Kidney glomerular epithelial cell (primary cell): ENCODE measurements at regions not wholly inside any gene's neighbourhood (a gene's known extent, or its start where the extent isn't known, plus 50 kb on each side); places are given as distances from the start of the nearest gene placed in this dataset.
"Not testable (repeated sequence)": the region's sequence is repeated elsewhere in the genome, so short reads cannot be mapped to it uniquely, and the experiment has no call there.

ENCODE experiments used
- DNase-seq: peaks from one replicate; lab custom pipeline; 2025; lab: John Stamatoyannopoulos, UW

DNA sequence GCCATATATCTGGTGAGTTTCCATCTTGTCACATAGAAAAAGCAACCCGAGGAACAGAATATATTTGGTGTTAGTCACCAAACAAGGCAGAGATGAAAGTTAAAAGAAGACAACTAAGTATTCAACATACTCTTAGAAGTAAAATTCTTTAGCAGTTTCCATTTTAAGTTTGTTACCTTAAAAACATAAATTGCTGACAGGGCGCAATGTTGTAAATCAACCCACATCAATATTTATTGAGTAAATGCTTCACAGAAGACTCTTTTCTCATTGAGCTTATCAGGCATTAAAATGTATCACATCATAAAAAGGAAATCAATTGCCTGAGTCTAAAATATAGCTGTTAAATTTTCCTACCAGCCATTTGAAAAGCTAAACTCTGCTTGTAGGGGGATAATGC is 603.0 kb downstream of the FBXO15 start:
- no peak for DNase-seq

DNA sequence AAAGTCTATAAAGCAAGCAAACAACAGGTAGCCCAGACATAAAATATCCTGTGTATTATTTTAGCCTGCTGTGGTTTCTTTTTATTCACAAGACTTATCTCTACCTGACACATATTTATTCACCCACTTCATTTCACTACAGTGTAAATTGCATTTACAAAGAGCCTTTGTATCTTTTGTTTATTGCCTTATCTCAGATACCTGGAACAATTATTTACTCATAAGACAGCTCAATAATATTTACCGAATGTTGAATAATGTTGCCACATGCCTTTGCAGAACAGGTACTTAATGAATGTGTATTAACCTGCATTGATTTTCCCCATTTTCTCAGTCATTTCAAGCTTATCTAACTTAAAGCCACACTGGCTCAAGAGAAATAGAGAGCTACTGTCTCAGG is 603.6 kb downstream of the FBXO15 start:
- no peak for DNase-seq

DNA sequence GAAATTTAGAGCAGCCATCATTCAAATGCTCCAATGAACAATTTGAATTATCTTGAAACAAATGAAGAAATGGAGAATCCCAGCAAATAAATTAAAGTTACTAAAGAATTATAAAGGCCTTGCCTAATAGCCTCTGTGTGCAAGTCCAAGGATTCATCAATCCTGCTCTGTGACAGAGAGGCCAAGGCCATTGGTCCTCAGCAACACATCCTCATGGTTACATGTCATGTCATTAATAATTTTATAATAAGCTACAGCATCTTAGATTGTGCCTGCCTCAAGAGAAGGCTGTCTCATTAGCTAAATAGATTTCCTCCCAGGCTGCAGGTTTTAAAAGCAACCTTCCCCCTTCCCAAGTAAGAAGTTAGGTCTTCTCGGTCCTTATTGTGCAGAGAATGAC is 611.6 kb downstream of the FBXO15 start:
- DNase-seq = no peak

DNA sequence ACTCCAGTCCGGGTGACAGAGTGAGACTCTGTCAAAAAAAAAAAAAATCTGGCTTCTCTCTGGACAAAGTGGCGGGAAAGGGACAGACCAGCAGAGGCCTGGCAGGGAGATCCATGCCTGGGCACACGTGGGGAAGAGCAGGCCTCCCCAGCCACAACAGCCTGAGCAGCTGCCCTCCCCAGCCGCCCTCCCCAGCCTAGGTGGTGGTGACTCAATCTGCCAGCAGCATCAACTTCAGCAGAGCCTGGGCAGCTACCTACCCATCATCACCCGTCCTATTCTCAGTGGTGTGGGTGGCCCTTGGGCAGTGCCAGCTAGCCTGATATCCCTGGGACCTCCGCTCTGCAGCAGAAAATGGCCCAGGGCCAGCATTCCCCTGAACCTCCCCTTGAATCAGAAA is 612.4 kb downstream of the FBXO15 start:
- DNase-seq = no peak

DNA sequence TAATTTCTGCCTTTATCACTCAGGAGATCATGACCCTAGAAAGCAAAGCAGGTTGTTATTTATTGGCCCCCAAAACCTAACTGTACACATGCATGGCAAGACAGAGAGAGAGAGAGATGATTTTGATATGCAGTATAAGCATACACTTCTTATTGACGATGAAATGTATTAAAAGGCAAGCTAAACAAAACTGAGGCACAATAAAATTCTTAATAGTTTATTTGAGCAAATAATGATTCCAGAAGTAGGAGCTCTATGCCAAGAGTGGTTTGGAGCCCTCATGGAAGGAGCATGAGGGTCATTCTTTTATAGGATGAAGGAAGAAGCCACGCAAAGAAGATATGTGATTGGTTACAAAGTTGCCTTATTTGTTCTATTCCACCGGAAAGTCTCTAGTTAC is 616.0 kb downstream of the FBXO15 start:
- DNase-seq = no peak

DNA sequence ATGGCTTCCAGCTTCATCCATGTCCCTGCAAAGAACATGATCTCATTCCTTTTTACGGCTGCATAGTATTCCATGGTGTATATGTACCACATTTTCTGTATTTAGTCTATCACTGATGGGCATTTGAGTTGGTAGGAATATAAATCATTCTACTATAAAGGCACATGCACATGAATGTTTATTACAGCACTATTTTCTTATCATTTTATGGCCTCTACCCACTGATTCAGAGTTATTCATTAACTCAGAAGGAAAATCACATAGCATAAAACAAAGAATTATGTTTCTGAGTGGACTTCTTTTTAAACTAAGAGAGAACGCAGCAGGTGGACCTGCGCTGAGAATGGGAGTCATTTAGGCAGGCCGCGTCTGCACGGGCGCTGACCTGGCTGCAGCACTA is 619.6 kb downstream of the FBXO15 start:
- DNase-seq = no peak

DNA sequence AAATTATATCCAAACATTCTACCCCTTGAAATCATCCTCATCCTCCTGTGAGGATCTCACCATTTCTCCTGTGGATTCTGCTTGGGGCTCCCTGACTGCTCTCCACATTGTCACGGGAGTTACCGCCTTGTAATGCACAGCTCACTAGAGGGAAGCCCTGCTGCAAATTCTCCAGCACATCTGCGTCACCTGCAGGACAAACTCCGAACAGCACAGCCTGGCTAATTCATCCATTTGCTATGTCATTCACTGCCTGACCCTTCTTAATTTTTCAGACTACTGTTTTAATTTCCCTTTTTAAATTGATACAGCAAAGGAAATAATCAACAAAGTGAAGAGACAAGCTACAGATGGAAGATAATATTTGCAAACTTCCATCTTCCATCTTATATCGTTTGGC is 627.4 kb downstream of the FBXO15 start:
- DNase-seq = no peak

DNA sequence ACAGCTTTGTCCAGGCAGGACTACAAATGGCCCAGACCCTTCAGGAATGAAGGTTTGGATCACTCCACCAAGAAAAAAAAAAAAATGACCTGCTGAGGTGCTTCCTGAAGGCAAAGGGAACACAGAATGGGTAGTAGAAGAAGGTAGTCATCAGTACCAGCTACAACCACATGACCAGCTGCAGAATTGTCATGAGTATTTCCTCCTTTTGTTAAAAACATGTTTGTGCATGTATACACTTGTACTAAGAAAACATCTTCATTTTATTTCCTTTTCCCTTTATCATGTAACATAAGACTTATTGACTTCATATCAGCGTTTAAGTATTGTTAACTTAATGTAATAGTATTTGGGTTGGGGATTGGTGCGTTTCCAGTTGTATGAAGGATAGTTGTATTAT is 631.6 kb downstream of the FBXO15 start:
- not testable (repeated sequence) for DNase-seq

DNA sequence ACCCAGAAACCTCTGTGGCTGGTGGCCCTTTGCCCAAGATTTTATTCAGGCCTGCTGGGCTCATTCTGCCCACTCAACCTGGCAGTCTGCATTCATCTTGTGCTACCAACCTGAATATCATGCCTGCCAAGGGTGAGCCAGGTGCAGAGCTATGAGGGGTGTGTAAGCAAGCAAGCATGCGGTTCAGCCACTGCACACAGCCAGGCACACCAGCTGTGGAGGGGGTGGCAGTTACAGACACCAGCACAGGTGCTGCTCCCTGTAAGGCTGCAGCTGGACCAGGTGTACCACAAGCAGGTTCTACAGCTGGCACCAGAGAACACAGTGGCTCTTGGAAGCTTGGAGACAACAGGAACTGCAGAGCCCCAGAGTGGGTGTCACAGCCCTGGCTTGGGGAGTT is 633.2 kb downstream of the FBXO15 start:
- no peak for DNase-seq

DNA sequence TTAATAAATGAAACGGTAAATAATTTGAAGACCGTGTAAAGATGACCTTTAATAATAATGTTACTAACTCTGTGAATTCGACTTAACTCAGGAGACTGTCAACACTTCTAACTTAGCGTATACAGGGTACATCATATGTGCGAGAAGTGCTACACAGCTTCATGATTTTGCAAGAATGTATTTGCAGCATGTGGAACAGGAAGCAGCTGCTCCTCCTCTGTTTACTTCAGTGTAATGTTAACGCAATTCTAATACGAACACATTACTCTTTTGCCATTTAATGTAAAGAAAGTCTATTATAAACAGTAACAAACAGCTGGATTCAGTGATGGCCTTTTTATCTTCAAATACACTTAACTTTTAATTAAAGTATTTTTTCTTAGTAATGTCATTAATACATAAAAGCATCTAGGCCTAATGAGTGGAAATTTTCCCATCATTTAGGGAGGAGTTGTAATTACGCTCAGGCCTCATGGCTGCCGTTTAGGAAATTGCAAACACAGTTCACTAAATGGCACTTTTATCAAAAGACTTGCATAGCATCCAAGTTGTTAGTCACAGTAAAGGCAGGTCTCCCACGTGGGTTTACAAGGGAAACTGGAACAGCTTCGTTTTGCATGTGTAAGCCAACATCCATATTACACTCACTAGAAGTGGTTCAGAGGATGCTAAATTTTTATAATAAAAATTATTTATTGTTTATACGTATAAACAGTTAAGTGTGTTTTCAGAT is 635.7 kb downstream of the FBXO15 start:
- no peak for DNase-seq

DNA sequence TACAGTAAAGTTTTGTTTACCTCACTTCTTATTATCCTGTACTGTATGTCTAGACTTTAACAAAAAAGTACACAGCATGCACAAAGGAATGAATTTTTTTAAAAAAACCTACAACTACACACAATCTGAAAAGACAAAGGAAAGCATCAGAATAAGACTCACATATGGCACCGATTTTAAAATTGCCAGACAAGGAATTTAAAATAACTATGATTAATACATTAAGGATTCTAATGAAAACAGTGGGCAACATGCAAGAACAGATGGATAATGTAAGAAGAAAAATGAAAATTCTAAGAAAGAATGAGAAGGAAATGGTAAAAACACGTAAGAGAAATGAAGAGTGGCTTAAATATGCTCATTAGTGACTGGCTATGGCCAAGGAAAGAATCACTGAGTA is 638.2 kb downstream of the FBXO15 start:
- no peak for DNase-seq

DNA sequence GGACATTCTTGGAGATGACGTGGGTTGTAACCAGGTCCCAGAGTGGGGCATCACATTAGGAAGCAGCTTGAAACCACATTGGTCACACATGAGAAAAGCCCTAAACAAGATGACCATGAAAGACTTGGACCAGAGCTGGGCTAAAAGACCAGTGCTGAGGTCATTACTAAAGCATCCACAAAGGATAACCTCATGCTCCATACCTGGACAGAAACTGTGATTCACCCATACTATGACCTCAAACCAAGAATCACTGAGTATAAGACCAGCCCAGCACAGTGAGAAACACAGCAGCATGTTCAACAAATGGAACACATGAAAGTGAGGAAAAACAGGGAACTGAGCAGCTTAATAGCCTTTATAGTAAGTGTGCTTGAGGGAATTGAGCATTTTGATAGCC is 635.5 kb upstream of the NETO1 start:
- DNase-seq = peak; percentile 7

DNA sequence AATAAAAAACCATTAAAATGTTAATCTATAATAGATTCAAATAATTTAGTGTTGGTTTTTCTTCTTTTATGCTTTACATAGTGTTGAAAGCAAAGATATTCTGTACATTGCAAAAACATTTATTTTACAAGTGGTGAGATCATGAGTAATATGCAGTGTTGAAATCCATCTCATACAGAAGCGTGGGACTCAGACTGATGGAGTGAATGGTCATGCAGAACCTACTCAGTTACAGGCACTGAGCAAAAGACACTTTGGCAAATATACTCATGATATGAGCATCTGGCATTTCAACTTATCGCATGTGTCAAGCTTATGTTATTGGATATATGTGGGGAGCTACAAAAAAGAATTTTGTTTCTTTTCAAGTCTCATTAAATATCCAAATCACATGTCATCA is 620.2 kb upstream of the NETO1 start:
- no peak for DNase-seq

DNA sequence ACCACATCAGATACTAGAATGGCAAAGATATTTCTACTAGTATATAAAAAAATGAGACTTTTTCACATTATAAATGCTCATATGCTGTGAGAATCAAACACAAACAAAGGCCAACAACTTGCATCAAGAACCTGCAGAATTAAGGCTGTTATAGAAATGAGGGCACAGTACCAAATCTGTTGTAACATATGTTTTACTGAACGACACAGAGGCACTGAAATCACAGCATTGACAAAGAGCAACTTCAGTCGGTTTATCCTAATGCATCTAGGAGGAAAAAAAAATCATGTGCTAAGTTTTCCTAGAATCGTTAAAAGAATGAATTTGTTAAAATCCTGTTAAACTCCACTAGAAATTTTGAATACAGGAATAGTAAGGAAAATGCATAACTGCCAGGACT is 617.4 kb upstream of the NETO1 start:
- DNase-seq = no peak

DNA sequence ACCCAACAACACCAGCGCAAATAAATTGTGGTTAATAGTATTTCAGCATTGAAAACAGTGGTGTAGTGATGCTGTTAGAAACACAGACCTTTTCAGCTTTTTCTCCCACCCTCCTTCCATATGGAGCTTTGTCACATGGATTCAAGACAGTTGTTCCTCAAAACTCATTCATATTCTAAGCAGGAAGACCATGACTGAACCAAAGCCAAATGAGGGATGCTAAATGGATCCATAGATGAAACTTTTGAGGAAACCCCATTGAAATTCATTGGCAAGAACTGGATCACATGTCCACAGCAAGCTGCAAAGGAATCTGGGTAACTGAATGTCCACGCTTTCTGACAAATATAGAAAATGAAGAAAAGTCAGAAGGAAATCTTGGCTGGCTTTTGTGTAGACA is 615.1 kb upstream of the NETO1 start:
- DNase-seq = no peak

DNA sequence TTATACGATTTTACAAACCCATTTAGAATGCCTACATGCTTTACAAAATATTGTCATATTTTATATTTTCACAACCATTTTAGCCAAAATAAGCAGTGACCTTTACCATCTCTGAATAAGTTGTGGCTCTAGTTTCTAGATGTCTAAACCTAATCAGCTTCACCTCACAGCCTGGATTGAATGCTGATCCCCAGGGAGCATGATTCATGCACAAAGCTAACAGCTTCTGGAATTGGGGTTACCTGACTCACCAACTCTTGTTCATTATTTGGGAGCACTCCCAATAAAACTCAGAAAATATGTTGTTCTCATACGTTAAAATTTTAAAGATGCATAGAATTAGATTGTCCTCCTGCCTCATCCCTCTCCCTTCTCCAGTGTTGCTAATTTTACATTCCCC is 611.7 kb upstream of the NETO1 start:
- DNase-seq = no peak

DNA sequence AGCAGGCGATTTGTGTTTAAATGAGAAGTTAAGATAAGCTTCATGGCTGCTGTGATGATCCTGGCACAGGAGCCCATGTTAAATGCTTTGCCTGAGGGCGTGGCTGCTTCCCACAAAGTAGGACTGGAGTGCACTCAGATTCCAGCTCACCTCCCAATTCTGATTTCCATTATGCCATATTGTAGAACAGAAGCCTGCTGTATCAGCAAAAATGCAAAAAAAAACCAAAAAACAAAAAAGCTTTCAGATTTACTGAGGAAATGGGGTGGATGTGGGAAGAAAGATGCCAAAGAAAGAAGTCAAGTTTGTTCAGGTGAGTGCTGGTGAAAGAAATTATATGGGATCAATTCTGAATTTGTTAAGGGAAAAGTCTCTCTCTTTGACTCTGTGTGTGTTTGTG is 610.4 kb upstream of the NETO1 start:
- DNase-seq = no peak

DNA sequence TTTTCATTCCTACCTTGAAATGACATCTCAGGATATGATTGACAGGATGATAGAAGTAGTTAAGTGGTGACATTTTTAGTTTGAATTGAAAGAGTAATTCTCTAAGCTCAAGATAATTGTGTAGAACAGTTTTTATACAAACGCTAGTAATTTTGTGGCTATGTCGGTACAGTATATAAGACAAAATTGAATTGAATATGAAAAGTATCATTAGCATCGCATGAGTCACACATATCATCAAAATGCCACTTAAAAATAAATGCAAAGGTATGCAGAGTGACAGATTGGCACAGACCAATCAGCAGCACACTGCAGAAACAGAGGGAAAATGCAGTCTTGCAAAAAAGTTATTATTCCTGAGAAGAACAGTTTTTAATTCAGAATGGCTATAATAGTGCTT is 608.2 kb upstream of the NETO1 start:
- no peak for DNase-seq

DNA sequence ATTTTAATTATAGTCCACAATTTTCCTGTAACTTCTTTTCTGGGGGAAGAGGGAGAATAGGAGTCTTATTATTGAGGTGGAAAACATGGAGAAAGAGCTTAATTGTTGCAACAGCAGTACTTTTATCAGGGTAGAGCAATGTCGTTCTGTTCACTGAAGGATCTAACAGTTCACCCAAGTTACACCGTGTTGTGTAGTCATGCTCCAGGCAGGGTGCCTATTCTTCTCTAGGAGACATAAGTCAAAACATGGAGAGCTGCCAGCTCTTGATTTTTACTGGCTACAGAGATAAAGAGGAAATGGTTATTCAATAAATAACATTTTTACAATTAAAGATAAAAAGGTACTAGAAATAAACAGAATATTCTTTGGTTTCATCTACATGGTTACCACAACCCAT is 594.3 kb upstream of the NETO1 start:
- no peak for DNase-seq

DNA sequence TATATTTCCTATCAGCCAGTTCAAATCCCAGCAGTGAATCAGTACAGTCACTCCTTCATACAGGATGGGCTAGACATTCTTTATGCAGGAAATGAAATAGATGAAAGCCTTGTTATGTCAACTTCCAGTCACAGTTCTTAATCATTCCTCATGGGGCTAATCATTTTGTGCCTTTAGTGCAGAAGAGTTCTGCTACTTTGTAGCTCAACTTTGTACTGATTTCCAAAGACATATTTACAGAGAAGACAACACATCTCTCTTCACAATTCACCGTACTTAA is 593.9 kb upstream of the NETO1 start:
- no peak for DNase-seq

DNA sequence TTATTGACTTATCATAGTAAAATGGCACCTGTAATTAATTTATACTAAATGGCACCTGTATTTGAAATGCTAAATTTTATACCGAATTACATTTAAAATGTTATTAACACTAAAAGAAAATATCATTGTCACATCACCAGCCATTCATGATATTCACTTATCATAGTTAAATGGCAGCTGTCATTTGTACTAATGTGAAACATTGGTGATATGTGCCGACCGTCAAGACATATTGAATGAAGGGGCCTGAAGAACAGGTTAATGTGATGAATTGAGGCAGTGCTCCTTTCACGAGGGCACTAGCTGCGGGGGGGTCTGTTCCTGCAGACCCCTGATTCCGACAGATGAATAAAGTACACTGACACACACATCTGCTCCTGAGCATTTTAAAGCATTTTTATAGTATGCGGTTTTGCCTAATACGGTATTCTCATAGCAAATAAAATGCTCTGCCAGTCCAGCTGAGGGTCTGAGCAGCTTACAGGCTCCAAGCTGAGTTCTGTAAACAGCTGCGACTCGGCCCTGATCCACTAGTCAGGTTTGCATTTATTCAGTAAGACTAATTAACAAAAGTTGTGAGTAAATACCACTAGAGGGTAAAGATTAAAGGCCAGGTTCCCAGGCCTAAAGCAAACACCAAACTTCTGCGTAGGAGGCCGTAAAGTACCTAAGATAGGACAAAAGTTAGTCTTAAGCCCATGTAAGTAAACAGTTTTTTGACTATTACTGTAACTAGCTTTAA is 593.4 kb upstream of the NETO1 start:
- no peak for DNase-seq

DNA sequence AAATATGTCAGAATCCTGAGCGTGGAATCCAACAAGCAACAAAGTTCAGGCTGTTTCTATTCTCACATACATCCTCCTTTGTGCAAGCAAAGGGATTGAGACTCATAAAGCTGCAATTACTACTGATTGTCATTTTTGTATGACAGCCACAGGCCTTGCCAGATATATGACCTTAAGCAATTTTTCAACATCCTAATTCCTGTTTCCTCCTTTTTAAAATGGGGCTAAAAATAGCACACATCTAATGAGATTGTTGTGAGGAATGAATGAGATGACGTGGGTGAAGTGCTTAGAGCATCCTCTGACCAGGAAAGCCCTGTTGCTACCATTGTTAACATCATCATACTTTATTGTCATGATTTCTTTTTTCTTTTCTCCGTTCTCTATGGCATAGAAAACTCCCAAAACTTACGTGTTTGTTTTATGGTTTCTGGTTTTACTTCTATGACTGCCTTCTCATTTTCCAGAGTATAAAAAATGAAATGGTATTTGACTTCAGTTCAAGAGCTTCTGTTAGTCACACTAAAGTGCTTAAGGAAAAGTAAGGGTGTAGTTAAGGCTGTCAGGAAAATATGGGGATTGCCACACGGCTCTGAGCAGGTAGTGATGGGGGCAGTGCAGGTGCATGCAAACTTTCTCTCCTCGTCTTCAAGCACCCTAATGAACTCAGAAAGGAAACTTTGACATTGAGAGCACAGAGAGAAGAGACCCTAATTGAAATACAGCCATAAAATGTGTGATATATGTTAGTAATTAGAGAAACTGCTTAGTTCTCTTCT is 590.6 kb upstream of the NETO1 start:
- DNase-seq = no peak

DNA sequence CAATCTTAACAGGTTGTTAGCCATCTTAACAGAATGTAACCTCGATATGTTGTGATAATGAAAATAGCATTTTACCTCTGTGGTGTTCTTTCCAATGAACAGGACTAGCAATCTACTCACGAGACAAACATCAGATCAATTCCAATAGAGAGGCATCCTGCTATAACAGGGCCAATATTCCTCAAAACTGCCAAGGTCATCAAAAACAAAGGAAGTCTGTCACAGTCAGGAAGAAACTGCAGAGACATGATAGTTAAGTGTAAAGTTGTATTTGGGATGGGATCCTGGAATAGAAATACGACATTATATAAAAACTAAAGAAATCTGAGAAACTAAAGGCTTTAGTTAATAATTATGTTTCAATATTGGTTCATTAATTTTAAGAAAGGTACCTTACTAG is 588.9 kb upstream of the NETO1 start:
- no peak for DNase-seq
